Endothelial cell of umbilical vein (primary cell): ENCODE measurements at regions not wholly inside any gene's neighbourhood (a gene's known extent, or its start where the extent isn't known, plus 50 kb on each side); places are given as distances from the start of the nearest gene placed in this dataset.

Experiments used
- BruUV-seq: library from RNA; stranded (reverse); fragments of 400-500 nt; replicated peaks from 2 replicates; lab custom pipeline; 2021; lab: Mats Ljungman, UMichigan
- CTCF ChIA-PET: fragments of 300-600, 350-600 bp; sonication (Branson Sonifier 250); formaldehyde crosslinking; loops from one replicate; lab custom pipeline; 2021; ENCODE audit warnings: antibody characterized with exemption, inconsistent platforms; lab: Charles Lee
- POLR2A ChIA-PET: fragments of 300-600, 350-600 bp; sonication (Branson Sonifier 250); formaldehyde crosslinking; loops from one replicate; lab custom pipeline; 2021; ENCODE audit warnings: antibody characterized with exemption, inconsistent platforms; lab: Charles Lee
- DNase-seq: peaks from one replicate; pipeline ENCODE4 v3.0.0-alpha.2; 2011; ENCODE audit warnings: low read depth, low spot score
- FAIRE-seq: peaks from 2 replicates; lab custom pipeline; 2011; peaks lifted over from hg19 to GRCh38; lab: Jason Lieb, UNC
- H2AFZ ChIP-seq: 2 replicates; pipeline ENCODE4 v1.6.0; 2012; ENCODE audit warnings: low read depth, low read length, control low read depth, inconsistent platforms
- H3K27ac ChIP-seq: 2 replicates; pipeline ENCODE4 v1.5.1; 2011; ENCODE audit warnings: low read depth, mild to moderate bottlenecking, control low read depth, low read length, moderate library complexity; ENCODE audit not compliant: insufficient read depth
- H3K27me3 ChIP-seq, 2 experiments: 2 replicates each; pipeline versions ENCODE4 v1.6.0 to v1.6.1; 2011; ENCODE audit warnings: low read length in 2 of 2, mixed read lengths in 1 of 2; ENCODE audit not compliant: control insufficient read depth in 2 of 2, insufficient read depth in 2 of 2
- H3K36me3 ChIP-seq, 2 experiments: 2 replicates in 1 of 2; 3 replicates in 1 of 2; pipeline ENCODE4 v1.5.1; 2011; ENCODE audit warnings: low read length in 2 of 2, mild to moderate bottlenecking in 1 of 2, moderate library complexity in 1 of 2; ENCODE audit not compliant: control insufficient read depth in 2 of 2, insufficient read depth in 2 of 2; ENCODE audit errors: extremely low read depth in 1 of 2
- H3K4me1 ChIP-seq: 3 replicates; pipeline ENCODE4 v1.5.1; 2011; ENCODE audit warnings: mild to moderate bottlenecking, low read length; ENCODE audit not compliant: control insufficient read depth, insufficient read depth; ENCODE audit errors: extremely low read depth
- H3K4me2 ChIP-seq: 2 replicates; pipeline ENCODE4 v1.6.1; 2011; ENCODE audit warnings: low read length, control low read depth, mixed read lengths; ENCODE audit not compliant: insufficient read depth
- H3K4me3 ChIP-seq, 3 experiments: fragments of 200-600 bp in 1 of 3; sonication (generic), shearing (Covaris generic) in 1 of 3; replicated peaks in 1 of 3; 2 replicates each; pipeline ENCODE4 v1.5.1; 2011 to 2016; ENCODE audit warnings: control low read depth in 3 of 3, low read length in 3 of 3, mild to moderate bottlenecking in 2 of 3, inconsistent platforms in 1 of 3, low read depth in 1 of 3, moderate library complexity in 1 of 3; ENCODE audit not compliant: insufficient read depth in 1 of 3
- H3K79me2 ChIP-seq: 2 replicates; pipeline ENCODE4 v1.6.0; 2012; ENCODE audit warnings: low read length, inconsistent platforms; ENCODE audit not compliant: control insufficient read depth, insufficient read depth
- H3K9ac ChIP-seq: replicated peaks from 2 replicates; pipeline ENCODE3; 2011; ENCODE audit warnings: low read length, control low read depth; ENCODE audit not compliant: insufficient read depth; ENCODE audit errors: extremely low read depth
- H3K9me1 ChIP-seq: replicated peaks from 3 replicates; pipeline ENCODE4 v1.6.0; 2011; ENCODE audit warnings: mild to moderate bottlenecking, low read length; ENCODE audit not compliant: control insufficient read depth, insufficient read depth; ENCODE audit errors: extremely low read depth
- H3K9me3 ChIP-seq: replicated peaks from 2 replicates; pipeline ENCODE4 v1.5.1; 2012; ENCODE audit warnings: low read length, inconsistent platforms; ENCODE audit not compliant: control insufficient read depth, insufficient read depth
- H4K20me1 ChIP-seq: replicated peaks from 2 replicates; pipeline ENCODE3; 2011; ENCODE audit warnings: mild to moderate bottlenecking, low read length; ENCODE audit not compliant: control insufficient read depth, insufficient read depth; ENCODE audit errors: extremely low read depth
- EZH2 ChIP-seq: IDR thresholded peaks from 2 replicates; pipeline ENCODE4 v1.6.1; 2012; ENCODE audit warnings: borderline replicate concordance, low read depth, mild to moderate bottlenecking, moderate library complexity, low read length, inconsistent platforms; ENCODE audit not compliant: severe bottlenecking
- FOS ChIP-seq: IDR thresholded peaks from 2 replicates; pipeline ENCODE4 v1.6.1; 2011; ENCODE audit warnings: mild to moderate bottlenecking, low read length, moderate library complexity, borderline replicate concordance; ENCODE audit not compliant: insufficient read depth
- GATA2 ChIP-seq: IDR thresholded peaks from 2 replicates; pipeline ENCODE4 v1.7.0; 2011; ENCODE audit warnings: low read depth, mild to moderate bottlenecking, moderate library complexity, mixed read lengths, low read length; ENCODE audit not compliant: insufficient read length, insufficient read depth
- JUN ChIP-seq: IDR thresholded peaks from 2 replicates; pipeline ENCODE4 v1.6.1; 2011; ENCODE audit warnings: borderline replicate concordance, low read depth; ENCODE audit not compliant: insufficient read length, insufficient read depth
- MYC ChIP-seq: IDR thresholded peaks from one replicate; pipeline ENCODE4 v1.6.1; 2011; ENCODE audit warnings: mild to moderate bottlenecking, low read depth, low read length
- POLR2A ChIP-seq: IDR thresholded peaks from 2 replicates; pipeline ENCODE4 v1.6.1; 2012; ENCODE audit warnings: low read depth, mild to moderate bottlenecking, control low read depth, low read length
- POLR2AphosphoS5 ChIP-seq: IDR thresholded peaks from 2 replicates; pipeline ENCODE4 v1.6.1; 2012; ENCODE audit warnings: low read depth, mild to moderate bottlenecking, control low read depth, low read length, moderate library complexity; ENCODE audit not compliant: insufficient read depth
- dilution Hi-C: fragments of 300-500 bp; cut with MboI; formaldehyde crosslinking; loops from one replicate; pipeline ENCODE4 v1.15.0; 2019; ENCODE audit warnings: low sequenced_read_pairs; ENCODE audit not compliant: extremely low pct_ligation_motif_present
- intact Hi-C: fragments of 100-400 bp; cut with micrococcal nuclease; formaldehyde crosslinking; loops from one replicate; pipeline ENCODE4 v1.10.0; 2022
- TF ChIP-seq, protein P1 (sequence below), 2 donors: IDR thresholded peaks; 1 replicate in 1 of 2; 2 replicates in 1 of 2; pipeline ENCODE4 v1.5.1; 2011; ENCODE audit warnings: low read length in 2 of 2, mild to moderate bottlenecking in 2 of 2, moderate library complexity in 2 of 2, control low read depth in 1 of 2, inconsistent platforms in 1 of 2, low read depth in 1 of 2; ENCODE audit not compliant: insufficient read depth in 1 of 2; ENCODE audit errors: extremely low read depth in 1 of 2
- TF ChIP-seq, protein P2 (sequence below): IDR thresholded peaks from 2 replicates; pipeline ENCODE4 v1.6.1; 2011; ENCODE audit not compliant: insufficient read depth, insufficient read length

DNA sequence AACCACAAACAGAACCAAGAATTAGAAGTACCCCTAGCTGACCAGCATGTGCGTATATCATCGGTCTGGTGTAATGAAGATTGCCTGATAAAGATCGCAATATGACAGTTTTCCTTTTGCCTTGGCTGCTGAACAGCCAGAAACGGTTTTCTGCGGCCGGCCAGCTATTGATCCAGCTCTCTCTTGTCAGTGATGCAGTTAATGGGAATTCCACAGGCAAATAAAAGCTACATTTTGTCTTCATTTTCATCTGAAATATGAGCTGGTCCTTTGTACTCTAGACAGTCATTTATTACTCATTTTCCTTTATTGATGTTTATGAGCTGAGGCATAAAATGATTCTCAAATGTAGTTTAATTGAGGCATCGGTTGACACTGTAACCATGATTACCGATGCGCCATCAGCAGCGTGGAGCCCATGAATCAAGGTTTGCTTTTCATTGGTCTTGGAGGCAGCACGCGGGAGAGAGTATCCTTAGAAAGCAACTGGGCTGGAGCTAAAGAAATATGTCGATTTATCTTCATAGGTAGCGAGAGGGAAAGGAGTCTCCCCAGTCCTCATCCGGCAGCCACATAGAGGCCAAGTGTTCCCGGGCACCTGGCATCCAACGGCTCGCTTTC lies 535.2 kb downstream of the GALR1 start:
- Histone ChIP-seq H4K20me1 (no peaks in the 10 kb centered on the region), H3K9me3 (no peaks in the 10 kb centered on the region), H3K79me2 (no peaks in the 10 kb centered on the region), H3K27ac (no peak overlapping the region), H3K4me3 (no peak overlapping the region), H3K4me2 (no peak overlapping the region), H3K9me1 (no peaks in the 10 kb centered on the region), H2AFZ (no peak overlapping the region), H3K9ac (no peak overlapping the region), H3K4me1 (no peaks in the 10 kb centered on the region), H3K27me3 (no peaks in the 10 kb centered on the region), H3K36me3 (no peaks in the 10 kb centered on the region)
- ChIA-PET CTCF (no interaction called here), POLR2A (no interaction called here)
- BruUV-seq = no TSS peak
- no peak for TF ChIP-seq POLR2AphosphoS5
- TF ChIP-seq, protein P1, sequence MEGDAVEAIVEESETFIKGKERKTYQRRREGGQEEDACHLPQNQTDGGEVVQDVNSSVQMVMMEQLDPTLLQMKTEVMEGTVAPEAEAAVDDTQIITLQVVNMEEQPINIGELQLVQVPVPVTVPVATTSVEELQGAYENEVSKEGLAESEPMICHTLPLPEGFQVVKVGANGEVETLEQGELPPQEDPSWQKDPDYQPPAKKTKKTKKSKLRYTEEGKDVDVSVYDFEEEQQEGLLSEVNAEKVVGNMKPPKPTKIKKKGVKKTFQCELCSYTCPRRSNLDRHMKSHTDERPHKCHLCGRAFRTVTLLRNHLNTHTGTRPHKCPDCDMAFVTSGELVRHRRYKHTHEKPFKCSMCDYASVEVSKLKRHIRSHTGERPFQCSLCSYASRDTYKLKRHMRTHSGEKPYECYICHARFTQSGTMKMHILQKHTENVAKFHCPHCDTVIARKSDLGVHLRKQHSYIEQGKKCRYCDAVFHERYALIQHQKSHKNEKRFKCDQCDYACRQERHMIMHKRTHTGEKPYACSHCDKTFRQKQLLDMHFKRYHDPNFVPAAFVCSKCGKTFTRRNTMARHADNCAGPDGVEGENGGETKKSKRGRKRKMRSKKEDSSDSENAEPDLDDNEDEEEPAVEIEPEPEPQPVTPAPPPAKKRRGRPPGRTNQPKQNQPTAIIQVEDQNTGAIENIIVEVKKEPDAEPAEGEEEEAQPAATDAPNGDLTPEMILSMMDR (IDR thresholded peaks at IDR 0.05; ENCODE audit: extremely low read depth in 1 of 2, insufficient read depth in 1 of 2, low read depth in 1 of 2, low read length in 2 of 2) = no peak
- TF ChIP-seq JUN = no peak
- TF ChIP-seq MYC = no peak
- no peak for TF ChIP-seq GATA2
- TF ChIP-seq, protein P2, sequence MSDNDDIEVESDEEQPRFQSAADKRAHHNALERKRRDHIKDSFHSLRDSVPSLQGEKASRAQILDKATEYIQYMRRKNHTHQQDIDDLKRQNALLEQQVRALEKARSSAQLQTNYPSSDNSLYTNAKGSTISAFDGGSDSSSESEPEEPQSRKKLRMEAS = no peak
- no peak for TF ChIP-seq FOS
- no peak for TF ChIP-seq POLR2A
- no peak for TF ChIP-seq EZH2
- DNase-seq = no peak
- dilution Hi-C loops = no loop called here
- no peak for FAIRE-seq
- intact Hi-C loops = no loop called here
